Rectal smooth muscle tissue (tissue), 1 donor: ENCODE measurements at regions not wholly inside any gene's neighbourhood (a gene's known extent, or its start where the extent isn't known, plus 50 kb on each side); places are given as distances from the start of the nearest gene placed in this dataset.

Experiments
- H3K27ac ChIP-seq: one replicate; pipeline ENCODE4 v1.7.0; 2013; ENCODE audit warnings: low read depth, low read length, inconsistent platforms
- H3K27me3 ChIP-seq: one replicate; pipeline ENCODE4 v1.7.0; 2013; ENCODE audit warnings: low read length; ENCODE audit not compliant: control insufficient read depth, insufficient read depth
- H3K36me3 ChIP-seq: one replicate; pipeline ENCODE4 v1.7.0; 2013; ENCODE audit warnings: low read length; ENCODE audit not compliant: control insufficient read depth, insufficient read depth
- H3K4me1 ChIP-seq: one replicate; pipeline ENCODE4 v1.7.0; 2013; ENCODE audit warnings: low read length; ENCODE audit not compliant: control insufficient read depth, insufficient read depth
- H3K4me3 ChIP-seq: one replicate; pipeline ENCODE4 v1.7.0; 2013; ENCODE audit warnings: low read length
- H3K9ac ChIP-seq: one replicate; pipeline ENCODE4 v1.7.0; 2013; ENCODE audit warnings: low read length

DNA sequence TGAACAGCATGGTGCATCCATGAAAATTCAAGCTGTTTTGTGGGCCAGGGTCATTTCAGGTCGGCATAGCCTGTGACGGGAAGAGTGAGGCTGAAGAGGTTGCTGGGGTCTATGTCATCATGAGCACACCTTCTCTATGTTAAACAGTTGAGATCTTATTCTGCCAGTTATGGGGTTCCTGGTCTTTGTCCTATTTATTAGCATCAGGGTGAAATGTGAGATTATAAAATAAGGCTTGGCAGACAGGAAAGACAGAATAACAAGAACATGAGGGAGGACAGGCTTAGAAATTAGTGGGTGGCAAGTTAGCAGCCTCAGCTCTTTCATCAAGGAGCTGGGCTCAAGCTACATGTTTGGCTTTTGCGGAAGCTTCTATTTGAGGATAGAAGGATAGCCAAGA lies 51.7 kb upstream of the CLNK start:
- H3K4me1 ChIP-seq = no peaks in the 10 kb centered on the region
- no peak overlapping the region for H3K4me3 ChIP-seq
- no peaks in the 10 kb centered on the region for H3K27me3 ChIP-seq
- H3K9ac ChIP-seq = no peak overlapping the region
- H3K36me3 ChIP-seq = no peaks in the 10 kb centered on the region
- H3K27ac ChIP-seq = no peak overlapping the region

DNA sequence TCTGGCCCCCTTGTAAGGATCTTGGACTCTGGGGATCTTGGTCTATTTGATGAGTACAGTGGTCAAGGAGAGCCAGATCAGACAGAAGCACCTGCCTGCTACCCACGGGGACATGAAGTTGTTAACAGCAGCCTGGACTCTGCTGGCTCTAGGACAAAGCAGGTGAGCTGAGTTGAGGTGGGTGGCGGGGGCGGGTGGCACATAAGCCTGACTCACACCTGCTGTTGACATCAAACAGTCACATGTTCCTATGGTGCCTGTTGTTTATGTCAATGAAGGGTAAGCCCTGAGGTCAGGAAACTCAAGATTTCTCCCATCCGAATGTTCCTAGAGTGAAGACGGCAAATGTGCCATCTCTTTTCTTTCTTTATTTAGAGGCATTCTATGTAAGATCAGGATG lies 50.1 kb upstream of the CLNK start:
- H3K27ac ChIP-seq = no peak overlapping the region
- H3K4me3 ChIP-seq = no peak overlapping the region
- no peaks in the 10 kb centered on the region for H3K27me3 ChIP-seq
- H3K36me3 ChIP-seq = no peaks in the 10 kb centered on the region
- no peaks in the 10 kb centered on the region for H3K4me1 ChIP-seq
- H3K9ac ChIP-seq = no peak overlapping the region
